H9 (cell line): ENCODE measurements at regions not wholly inside any gene's neighbourhood (a gene's known extent, or its start where the extent isn't known, plus 50 kb on each side); places are given as distances from the start of the nearest gene placed in this dataset.

Experiments used
- DNase-seq: peaks from one replicate; pipeline ENCODE4 v3.0.0-alpha.2; 2017
- H2AFZ ChIP-seq: one replicate; pipeline ENCODE4 v1.6.1; 2013; ENCODE audit warnings: mild to moderate bottlenecking, low read length, control low read depth, moderate library complexity
- H2AK5ac ChIP-seq: 2 replicates; pipeline ENCODE4 v1.6.1; 2013; ENCODE audit warnings: low read length, control low read depth, mixed read lengths; ENCODE audit not compliant: insufficient read length
- H2BK120ac ChIP-seq: one replicate; pipeline ENCODE4 v1.6.1; 2013; ENCODE audit warnings: low read depth, mild to moderate bottlenecking, low read length, control low read depth, inconsistent platforms; ENCODE audit not compliant: poor library complexity, severe bottlenecking
- H2BK12ac ChIP-seq: 2 replicates; pipeline ENCODE4 v1.6.1; 2013; ENCODE audit warnings: low read length, control low read depth, mixed read lengths, low read depth; ENCODE audit not compliant: insufficient read length
- H2BK15ac ChIP-seq: 2 replicates; pipeline ENCODE4 v1.6.1; 2013; ENCODE audit warnings: low read depth, low read length, control low read depth
- H2BK20ac ChIP-seq: one replicate; pipeline ENCODE4 v1.6.1; 2013; ENCODE audit warnings: low read depth, mild to moderate bottlenecking, low read length, control low read depth, inconsistent platforms; ENCODE audit not compliant: poor library complexity, severe bottlenecking
- H2BK5ac ChIP-seq: 2 replicates; pipeline ENCODE4 v1.6.1; 2013; ENCODE audit warnings: low read length, control low read depth, mixed read lengths; ENCODE audit not compliant: insufficient read length
- H3K14ac ChIP-seq: 2 replicates; pipeline ENCODE4 v1.6.1; 2013; ENCODE audit warnings: low read length, control low read depth; ENCODE audit not compliant: insufficient read depth
- H3K18ac ChIP-seq: 2 replicates; pipeline ENCODE4 v1.6.1; 2013; ENCODE audit warnings: low read depth, mild to moderate bottlenecking, mixed read lengths, low read length, control low read depth; ENCODE audit not compliant: insufficient read length
- H3K23ac ChIP-seq: 2 replicates; pipeline ENCODE4 v1.6.1; 2013; ENCODE audit warnings: low read length, control low read depth, mixed read lengths, low read depth; ENCODE audit not compliant: insufficient read length
- H3K23me2 ChIP-seq: 2 replicates; pipeline ENCODE4 v1.6.1; 2013; ENCODE audit warnings: low read depth, mild to moderate bottlenecking, mixed read lengths, low read length, control low read depth; ENCODE audit not compliant: insufficient read length, poor library complexity, severe bottlenecking
- H3K27ac ChIP-seq: 2 replicates; pipeline ENCODE4 v1.5.1; 2013; ENCODE audit warnings: low read length, control low read depth, mixed read lengths, low read depth; ENCODE audit not compliant: insufficient read length
- H3K27me3 ChIP-seq: 2 replicates; pipeline ENCODE4 v1.6.1; 2013; ENCODE audit warnings: low read length, control low read depth, inconsistent platforms; ENCODE audit not compliant: insufficient read depth
- H3K4ac ChIP-seq: 2 replicates; pipeline ENCODE4 v1.6.1; 2013; ENCODE audit warnings: low read depth, mild to moderate bottlenecking, control low read depth, inconsistent platforms, low read length, moderate library complexity
- H3K4me1 ChIP-seq: 2 replicates; pipeline ENCODE4 v1.6.1; 2013; ENCODE audit warnings: low read length, control low read depth, inconsistent platforms; ENCODE audit not compliant: insufficient read depth
- H3K4me2 ChIP-seq: 2 replicates; pipeline ENCODE4 v1.6.1; 2013; ENCODE audit warnings: low read length, control low read depth, mixed read lengths; ENCODE audit not compliant: insufficient read length, insufficient read depth
- H3K56ac ChIP-seq: 2 replicates; pipeline ENCODE4 v1.6.1; 2013; ENCODE audit warnings: low read depth, mild to moderate bottlenecking, mixed read lengths, low read length, control low read depth; ENCODE audit not compliant: insufficient read length
- H3K79me1 ChIP-seq: 2 replicates; pipeline ENCODE4 v1.6.1; 2013; ENCODE audit warnings: low read depth, mild to moderate bottlenecking, moderate library complexity, low read length, control low read depth, inconsistent platforms; ENCODE audit not compliant: insufficient read depth, poor library complexity, severe bottlenecking
- H3K79me2 ChIP-seq: 2 replicates; pipeline ENCODE4 v1.6.1; 2013; ENCODE audit warnings: low read length, control low read depth, inconsistent platforms; ENCODE audit not compliant: insufficient read depth
- H3K9ac ChIP-seq: 2 replicates; pipeline ENCODE4 v1.6.1; 2013; ENCODE audit warnings: low read length, control low read depth, mixed read lengths; ENCODE audit not compliant: insufficient read length; ENCODE audit errors: extremely low read depth
- H3K9me3 ChIP-seq: one replicate; pipeline ENCODE4 v1.6.1; 2013; ENCODE audit warnings: low read depth, low read length, inconsistent platforms; ENCODE audit not compliant: control insufficient read depth
- H3T11ph ChIP-seq: one replicate; pipeline ENCODE4 v1.6.1; 2013; ENCODE audit warnings: mild to moderate bottlenecking, low read length, control low read depth, inconsistent platforms
- H4K20me1 ChIP-seq: one replicate; pipeline ENCODE4 v1.6.1; 2013; ENCODE audit not compliant: control insufficient read depth, insufficient read length, insufficient read depth
- H4K5ac ChIP-seq: 2 replicates; pipeline ENCODE4 v1.6.1; 2013; ENCODE audit warnings: low read depth, mild to moderate bottlenecking, mixed read lengths, low read length, control low read depth; ENCODE audit not compliant: insufficient read length
- H4K8ac ChIP-seq: replicated peaks from 2 replicates; pipeline ENCODE4 v1.6.1; 2013; ENCODE audit warnings: low read length, control low read depth, mixed read lengths, low read depth; ENCODE audit not compliant: insufficient read length
- H4K91ac ChIP-seq: 2 replicates; pipeline ENCODE4 v1.6.1; 2013; ENCODE audit warnings: low read depth, mild to moderate bottlenecking, moderate library complexity, mixed read lengths, low read length, control low read depth; ENCODE audit not compliant: insufficient read length
- H3K27ac Mint-ChIP-seq, 3 experiments: 2 replicates in 2 of 3; 3 replicates in 1 of 3; pipeline ENCODE4 v1.8.0; 2020 to 2021; ENCODE audit warnings: mixed read lengths in 3 of 3, mild to moderate bottlenecking in 1 of 3, moderate library complexity in 1 of 3
- H3K27me3 Mint-ChIP-seq: 2 replicates; pipeline ENCODE4 v1.8.0; 2021; ENCODE audit warnings: low read depth, mild to moderate bottlenecking, moderate library complexity, mixed read lengths
- H3K36me3 Mint-ChIP-seq, 3 experiments: 2 replicates in 2 of 3; 3 replicates in 1 of 3; pipeline ENCODE4 v1.8.0; 2020 to 2021; ENCODE audit warnings: low read depth in 3 of 3, mixed read lengths in 3 of 3; ENCODE audit not compliant: insufficient read depth in 1 of 3
- H3K4me1 Mint-ChIP-seq, 2 experiments: 2 replicates each; pipeline ENCODE4 v1.8.0; 2020; ENCODE audit warnings: mixed read lengths in 2 of 2
- H3K4me3 Mint-ChIP-seq, 2 experiments: 2 replicates in 1 of 2; 3 replicates in 1 of 2; pipeline ENCODE4 v1.8.0; 2020 to 2021; ENCODE audit warnings: mild to moderate bottlenecking in 2 of 2, mixed read lengths in 2 of 2, moderate library complexity in 1 of 2
- H3K9me3 Mint-ChIP-seq, 2 experiments: 2 replicates in 1 of 2; 3 replicates in 1 of 2; pipeline ENCODE4 v1.8.0; 2020; ENCODE audit warnings: mild to moderate bottlenecking in 2 of 2, mixed read lengths in 2 of 2, moderate library complexity in 1 of 2
- WGBS: extraction: QIAGEN DNeasy Blood & Tissue Kit; methylation state at CpG from one replicate; pipeline ENCODE4 v1.1.7; 2013; ENCODE audit warnings: missing lambda C conversion rate, low lambda C conversion rate, mixed read lengths; ENCODE audit not compliant: insufficient read length; ENCODE audit errors: extremely low coverage; 5-methylcytosine and 5-hydroxymethylcytosine counted together
- TF ChIP-seq, protein P1 (sequence below): fragments of 200-600 bp; sonication (generic); conservative IDR thresholded peaks from 3 replicates; pipeline ENCODE4 v1.8.0; 2021; ENCODE audit warnings: antibody characterized with exemption, mild to moderate bottlenecking

DNA sequence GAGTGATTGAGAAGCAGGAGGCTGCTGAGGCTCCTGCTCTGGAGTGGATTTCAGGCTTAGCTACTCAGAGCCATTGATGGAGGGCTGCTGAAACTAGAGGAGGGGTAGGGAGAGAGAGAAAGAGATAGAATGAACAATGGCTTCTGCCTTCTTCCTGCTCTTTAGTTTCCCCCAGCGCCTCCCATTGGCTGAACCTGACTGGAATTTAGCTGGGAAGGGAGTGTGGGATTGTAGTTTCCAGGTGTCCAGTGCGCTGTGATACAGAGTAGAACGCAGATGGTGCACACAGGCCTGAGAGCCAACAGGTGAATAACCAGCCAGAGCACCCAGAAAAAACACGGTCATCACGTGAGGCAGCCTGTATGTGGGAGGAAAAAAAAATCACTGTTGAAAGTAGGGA, 140.1 kb downstream of the IL20RB start:
- TF ChIP-seq, protein P1, sequence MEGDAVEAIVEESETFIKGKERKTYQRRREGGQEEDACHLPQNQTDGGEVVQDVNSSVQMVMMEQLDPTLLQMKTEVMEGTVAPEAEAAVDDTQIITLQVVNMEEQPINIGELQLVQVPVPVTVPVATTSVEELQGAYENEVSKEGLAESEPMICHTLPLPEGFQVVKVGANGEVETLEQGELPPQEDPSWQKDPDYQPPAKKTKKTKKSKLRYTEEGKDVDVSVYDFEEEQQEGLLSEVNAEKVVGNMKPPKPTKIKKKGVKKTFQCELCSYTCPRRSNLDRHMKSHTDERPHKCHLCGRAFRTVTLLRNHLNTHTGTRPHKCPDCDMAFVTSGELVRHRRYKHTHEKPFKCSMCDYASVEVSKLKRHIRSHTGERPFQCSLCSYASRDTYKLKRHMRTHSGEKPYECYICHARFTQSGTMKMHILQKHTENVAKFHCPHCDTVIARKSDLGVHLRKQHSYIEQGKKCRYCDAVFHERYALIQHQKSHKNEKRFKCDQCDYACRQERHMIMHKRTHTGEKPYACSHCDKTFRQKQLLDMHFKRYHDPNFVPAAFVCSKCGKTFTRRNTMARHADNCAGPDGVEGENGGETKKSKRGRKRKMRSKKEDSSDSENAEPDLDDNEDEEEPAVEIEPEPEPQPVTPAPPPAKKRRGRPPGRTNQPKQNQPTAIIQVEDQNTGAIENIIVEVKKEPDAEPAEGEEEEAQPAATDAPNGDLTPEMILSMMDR, result no peak
- no peaks in the 10 kb centered on the region for H3K79me2 ChIP-seq
- no peak overlapping the region for H2BK15ac ChIP-seq
- no peaks in the 10 kb centered on the region for H3K23me2 ChIP-seq
- Mint-ChIP-seq H3K36me3 (peaks cover 0 to 5% (median 0%) of the 10 kb centered on the region in 3 experiments; a peak in 2 of 7 replicates), H3K27me3 (no peaks in the 10 kb centered on the region), H3K27ac (peak overlapping the region in 1 of 3 experiments; percentile 55; a peak in 1 of 7 replicates), H3K4me3 (no peak overlapping the region), H3K9me3 (peaks cover 0 to 7% of the 10 kb centered on the region in 2 experiments; a peak in 1 of 5 replicates), H3K4me1 (peaks cover 20 to 22% of the 10 kb centered on the region in 2 experiments)
- H3K4me2 ChIP-seq, result no peak overlapping the region
- H3K4me1 ChIP-seq, result peaks cover 3% of the 10 kb centered on the region; the same call in 1 of the 2 replicates
- H2AFZ ChIP-seq, result no peak overlapping the region
- H3T11ph ChIP-seq, result no peak overlapping the region
- no peaks in the 10 kb centered on the region for H3K9me3 ChIP-seq
- H3K18ac ChIP-seq, result no peak overlapping the region
- no peak overlapping the region for H4K5ac ChIP-seq
- no peak overlapping the region for H3K4ac ChIP-seq
- H2BK5ac ChIP-seq, result no peak overlapping the region
- H2BK120ac ChIP-seq, result no peak overlapping the region
- no peaks in the 10 kb centered on the region for H4K20me1 ChIP-seq
- no peak overlapping the region for H4K91ac ChIP-seq
- H2AK5ac ChIP-seq, result no peak overlapping the region
- H3K56ac ChIP-seq, result no peak overlapping the region
- no peak overlapping the region for H2BK20ac ChIP-seq
- no peak overlapping the region for H3K27ac ChIP-seq
- H2BK12ac ChIP-seq, result no peak overlapping the region
- H3K79me1 ChIP-seq, result no peaks in the 10 kb centered on the region
- H4K8ac ChIP-seq, result no peak overlapping the region
- H3K14ac ChIP-seq, result no peak overlapping the region
- no CpG with 5 or more reads among the region's 5 CpGs for whole genome bisulfite sequencing
- no peak overlapping the region for H3K23ac ChIP-seq
- no peak for DNase-seq
- H3K9ac ChIP-seq, result no peak overlapping the region
- H3K27me3 ChIP-seq, result no peaks in the 10 kb centered on the region
